ENCODE measurements at regions not wholly inside any gene's neighbourhood (a gene's known extent, or its start where the extent isn't known, plus 50 kb on each side); places are given as distances from the start of the nearest gene placed in this dataset.

DNA sequence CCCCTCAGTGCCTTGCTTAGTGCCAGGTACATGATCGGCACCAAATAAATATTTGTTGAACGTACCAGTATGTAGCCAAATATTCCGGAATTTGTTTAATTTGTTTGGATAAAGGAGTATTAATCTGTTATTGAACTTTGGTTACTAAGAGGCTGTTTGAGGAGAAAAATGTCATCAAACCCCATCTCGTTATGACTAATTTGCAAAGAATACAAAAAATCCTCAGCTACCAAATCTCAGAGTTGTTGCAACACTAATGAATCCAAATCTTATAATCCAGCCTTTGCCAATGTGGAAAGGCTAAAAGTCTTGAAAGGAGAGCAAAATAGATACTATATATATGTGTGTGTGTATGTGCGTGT, 79.5 kb downstream of the KLF5 start:
- ATAC-seq (ENCODE audit: low read depth) (no peak), DNase-seq (no peak)
- TF ChIP-seq CTCF (IDR thresholded peaks at IDR 0.05) = no peak
- Mint-ChIP-seq H3K9me3 (no peaks in the 10 kb centered on the region), H3K27me3 (peaks cover 2% of the 10 kb centered on the region), H3K36me3 (ENCODE audit: low read depth) (no peaks in the 10 kb centered on the region), H3K4me1 (no peaks in the 10 kb centered on the region), H3K27ac (no peak overlapping the region), H3K4me3 (no peak overlapping the region)
- CTCF ChIA-PET = no interaction called here
- intact Hi-C loops (cut with micrococcal nuclease) = no loop called here
- POLR2A ChIA-PET = no interaction called here

GRCh38 chr13:73136776-73137175, 78.0 kb downstream of the KLF5 start:
- ChIA-PET POLR2A (no interaction called here), CTCF (no interaction called here)
- no peaks in the 10 kb centered on the region for H3K36me3 Mint-ChIP-seq (ENCODE audit: low read depth)
- H3K4me3 Mint-ChIP-seq = no peak overlapping the region
- ATAC-seq (ENCODE audit: low read depth) = no peak
- H3K27ac Mint-ChIP-seq = no peak overlapping the region
- DNase-seq = no peak
- intact Hi-C loops (cut with micrococcal nuclease) = no loop called here
- H3K4me1 Mint-ChIP-seq = no peaks in the 10 kb centered on the region
- no peaks in the 10 kb centered on the region for H3K9me3 Mint-ChIP-seq
- TF ChIP-seq CTCF (IDR thresholded peaks at IDR 0.05) = no peak
- no peaks in the 10 kb centered on the region for H3K27me3 Mint-ChIP-seq

- no peaks in the 10 kb centered on the region for H3K9me3 Mint-ChIP-seq
- no peak overlapping the region for H3K4me3 Mint-ChIP-seq
- no peaks in the 10 kb centered on the region for H3K36me3 Mint-ChIP-seq (ENCODE audit: low read depth)
- CTCF ChIA-PET = no interaction called here
- ATAC-seq (ENCODE audit: low read depth) (no peak), DNase-seq (no peak)
- intact Hi-C loops (cut with micrococcal nuclease) = no loop called here
- no peak for TF ChIP-seq CTCF (IDR thresholded peaks at IDR 0.05)
- no peak overlapping the region for H3K27ac Mint-ChIP-seq
- POLR2A ChIA-PET = no interaction called here
- no peaks in the 10 kb centered on the region for H3K27me3 Mint-ChIP-seq
- no peaks in the 10 kb centered on the region for H3K4me1 Mint-ChIP-seq
Measured at GRCh38 chr13:73133531-73133930, 74.7 kb downstream of the KLF5 start.

DNA sequence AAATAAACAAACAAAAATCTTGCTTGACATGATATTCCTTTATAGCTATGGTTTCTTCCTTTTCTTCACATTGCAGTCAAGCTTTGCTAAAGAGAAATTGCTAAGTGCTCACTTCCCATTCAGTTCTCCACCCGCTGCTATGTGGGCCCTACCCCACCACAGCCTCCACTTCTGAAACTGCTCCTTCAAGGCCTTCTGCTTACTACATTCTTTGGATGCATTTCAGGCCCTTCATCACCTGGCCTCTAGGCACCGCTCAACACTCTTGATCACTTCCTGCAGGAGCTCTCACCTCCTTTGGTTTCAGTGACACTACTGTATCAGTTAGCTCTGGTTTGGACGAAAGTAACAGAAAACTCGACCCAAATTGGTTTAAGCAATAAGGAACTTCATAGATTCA, 72.4 kb downstream of the KLF5 start:
- Mint-ChIP-seq H3K4me3 (no peak overlapping the region), H3K27me3 (no peaks in the 10 kb centered on the region), H3K9me3 (no peaks in the 10 kb centered on the region), H3K4me1 (no peaks in the 10 kb centered on the region), H3K36me3 (ENCODE audit: low read depth) (no peaks in the 10 kb centered on the region), H3K27ac (no peak overlapping the region)
- POLR2A ChIA-PET = no interaction called here
- no peak for TF ChIP-seq CTCF (IDR thresholded peaks at IDR 0.05)
- CTCF ChIA-PET = no interaction called here
- intact Hi-C loops (cut with micrococcal nuclease) = no loop called here
- DNase-seq (no peak), ATAC-seq (ENCODE audit: low read depth) (no peak)

DNA sequence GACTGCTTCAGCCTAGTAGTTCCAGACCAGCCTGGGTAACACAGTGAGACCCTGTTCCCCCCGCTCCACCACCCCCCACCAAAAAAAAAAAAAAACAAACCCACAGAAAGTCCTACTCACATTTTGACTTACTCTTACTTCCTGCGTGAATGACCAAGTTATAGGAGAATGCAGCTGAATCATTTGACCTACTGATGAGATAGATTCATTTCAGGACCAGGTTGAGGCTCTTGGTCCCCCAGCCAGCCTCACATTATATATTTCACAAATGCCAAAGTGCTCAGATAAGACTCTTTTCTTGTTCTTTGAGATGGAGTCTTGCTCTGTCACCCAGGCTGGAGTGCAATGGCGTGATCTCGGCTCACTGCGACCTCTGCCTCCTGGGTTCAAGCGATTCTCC, 70.2 kb downstream of the KLF5 start:
- Mint-ChIP-seq H3K4me1 (no peaks in the 10 kb centered on the region), H3K36me3 (ENCODE audit: low read depth) (no peaks in the 10 kb centered on the region), H3K4me3 (no peak overlapping the region), H3K9me3 (no peaks in the 10 kb centered on the region), H3K27ac (no peak overlapping the region), H3K27me3 (no peaks in the 10 kb centered on the region)
- ChIA-PET CTCF (no interaction called here), POLR2A (interaction anchor here (0.6 kb wide), 1 partner anchor 13 kb away, joined by 3 read pairs; no protein-coding TSS in a partner anchor)
- TF ChIP-seq CTCF (IDR thresholded peaks at IDR 0.05) = no peak
- DNase-seq (no peak), ATAC-seq (ENCODE audit: low read depth) (no peak)
- intact Hi-C loops (cut with micrococcal nuclease) = no loop called here

All from activated B cell treated with CpG ODN at 0.5 μM for 24 hours (primary cell).